ENCODE measurements at regions not wholly inside any gene's neighbourhood (a gene's known extent, or its start where the extent isn't known, plus 50 kb on each side); places are given as distances from the start of the nearest gene placed in this dataset.

DNA sequence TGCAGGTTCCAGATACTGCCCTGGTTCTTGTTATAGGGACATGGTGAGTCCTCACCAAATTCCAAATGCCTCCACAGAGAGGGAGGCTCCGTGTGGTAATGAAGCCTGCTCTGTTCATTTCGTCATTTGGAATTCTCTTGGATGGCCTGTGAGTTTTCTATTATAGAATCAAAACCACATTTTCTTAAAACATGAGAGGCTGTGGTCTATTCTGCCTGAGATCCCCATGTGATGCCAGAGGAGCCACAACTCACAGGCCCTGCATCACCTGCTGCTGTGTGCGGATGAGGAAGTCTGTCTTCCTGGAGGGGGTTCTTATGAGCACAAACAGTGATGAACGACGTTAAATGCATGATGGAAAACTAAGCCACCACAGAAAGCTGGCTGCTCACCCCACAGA is 264.4 kb downstream of the UQCRFS1 start:
- no peaks in the 10 kb centered on the region for H3K4me1 Mint-ChIP-seq (ENCODE audit: low read depth)
- H3K27me3 Mint-ChIP-seq (ENCODE audit: low read depth) = no peaks in the 10 kb centered on the region
- no peaks in the 10 kb centered on the region for H3K36me3 Mint-ChIP-seq (ENCODE audit: low read depth)
- H3K27ac Mint-ChIP-seq = no peak overlapping the region
- H3K4me3 Mint-ChIP-seq = no peak overlapping the region
- no peaks in the 10 kb centered on the region for H3K9me3 Mint-ChIP-seq

DNA sequence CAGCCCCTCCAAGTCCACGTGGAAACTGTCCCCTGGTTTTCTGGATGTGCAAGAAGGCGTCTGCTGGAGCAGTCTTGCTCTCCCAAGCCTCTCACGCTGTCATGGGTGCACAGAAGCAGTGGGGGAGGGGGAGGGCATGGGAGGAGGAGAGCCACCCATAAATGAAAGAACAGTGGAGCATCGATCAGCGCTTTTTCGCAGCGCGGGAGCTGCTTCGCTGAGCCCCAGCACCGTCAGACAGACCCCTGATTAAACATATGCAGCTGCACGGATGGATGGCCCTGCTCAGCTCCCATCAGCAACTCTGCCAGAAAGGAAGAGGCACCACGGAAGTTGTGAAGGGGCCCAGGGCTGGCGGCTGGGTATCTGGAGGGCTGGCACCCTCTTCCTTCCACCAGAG is 264.9 kb downstream of the UQCRFS1 start:
- H3K27ac Mint-ChIP-seq = no peak overlapping the region

DNA sequence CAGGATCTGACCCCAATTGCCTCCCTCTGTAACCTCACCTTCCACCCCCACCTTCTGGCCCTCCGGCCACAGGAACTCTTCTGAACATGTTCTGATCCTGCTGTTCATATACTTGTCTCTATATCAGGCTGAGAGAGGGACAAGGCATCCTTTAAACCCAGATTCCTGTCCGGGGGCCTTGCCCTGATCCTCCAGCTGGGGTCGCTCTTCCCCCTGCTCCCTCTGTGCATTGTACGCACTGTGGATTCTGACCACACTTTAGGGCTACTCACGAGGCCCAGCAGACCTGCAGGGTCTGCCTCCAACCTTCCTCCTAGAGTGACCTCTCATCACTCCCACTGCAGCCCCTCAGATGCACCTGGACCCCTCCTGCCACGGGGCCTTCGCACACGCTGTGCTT is 269.3 kb downstream of the UQCRFS1 start:
- no peak overlapping the region for H3K27ac Mint-ChIP-seq
- H3K9me3 Mint-ChIP-seq = no peaks in the 10 kb centered on the region
- no peaks in the 10 kb centered on the region for H3K4me1 Mint-ChIP-seq (ENCODE audit: low read depth)
- no peaks in the 10 kb centered on the region for H3K27me3 Mint-ChIP-seq (ENCODE audit: low read depth)
- no peak overlapping the region for H3K4me3 Mint-ChIP-seq
- H3K36me3 Mint-ChIP-seq (ENCODE audit: low read depth) = no peaks in the 10 kb centered on the region

More for the DNA sequence above, 264.9 kb downstream of the UQCRFS1 start:
- H3K4me3 Mint-ChIP-seq = no peak overlapping the region
- H3K4me1 Mint-ChIP-seq (ENCODE audit: low read depth) = no peaks in the 10 kb centered on the region
- H3K27me3 Mint-ChIP-seq (ENCODE audit: low read depth) = no peaks in the 10 kb centered on the region
- no peaks in the 10 kb centered on the region for H3K36me3 Mint-ChIP-seq (ENCODE audit: low read depth)
- H3K9me3 Mint-ChIP-seq = no peaks in the 10 kb centered on the region

GRCh38 chr19:28941833-28942232 is 271.1 kb downstream of the UQCRFS1 start:
- Mint-ChIP-seq H3K27me3 (ENCODE audit: low read depth) (no peaks in the 10 kb centered on the region), H3K36me3 (ENCODE audit: low read depth) (no peaks in the 10 kb centered on the region), H3K9me3 (no peaks in the 10 kb centered on the region), H3K27ac (no peak overlapping the region), H3K4me1 (ENCODE audit: low read depth) (no peaks in the 10 kb centered on the region), H3K4me3 (no peak overlapping the region)

- no peaks in the 10 kb centered on the region for H3K4me1 Mint-ChIP-seq (ENCODE audit: low read depth)
- no peak overlapping the region for H3K4me3 Mint-ChIP-seq
- H3K36me3 Mint-ChIP-seq (ENCODE audit: low read depth) = no peaks in the 10 kb centered on the region
- no peak overlapping the region for H3K27ac Mint-ChIP-seq
- H3K27me3 Mint-ChIP-seq (ENCODE audit: low read depth) = no peaks in the 10 kb centered on the region
- no peaks in the 10 kb centered on the region for H3K9me3 Mint-ChIP-seq
These were observed 272.0 kb downstream of the UQCRFS1 start for GRCh38 chr19:28940751-28941500.

GRCh38 chr19:28939236-28939635 is 273.7 kb downstream of the UQCRFS1 start:
- Mint-ChIP-seq H3K27me3 (ENCODE audit: low read depth) (no peaks in the 10 kb centered on the region), H3K27ac (no peak overlapping the region), H3K4me3 (no peak overlapping the region), H3K4me1 (ENCODE audit: low read depth) (no peaks in the 10 kb centered on the region), H3K9me3 (no peaks in the 10 kb centered on the region), H3K36me3 (ENCODE audit: low read depth) (no peaks in the 10 kb centered on the region)

DNA sequence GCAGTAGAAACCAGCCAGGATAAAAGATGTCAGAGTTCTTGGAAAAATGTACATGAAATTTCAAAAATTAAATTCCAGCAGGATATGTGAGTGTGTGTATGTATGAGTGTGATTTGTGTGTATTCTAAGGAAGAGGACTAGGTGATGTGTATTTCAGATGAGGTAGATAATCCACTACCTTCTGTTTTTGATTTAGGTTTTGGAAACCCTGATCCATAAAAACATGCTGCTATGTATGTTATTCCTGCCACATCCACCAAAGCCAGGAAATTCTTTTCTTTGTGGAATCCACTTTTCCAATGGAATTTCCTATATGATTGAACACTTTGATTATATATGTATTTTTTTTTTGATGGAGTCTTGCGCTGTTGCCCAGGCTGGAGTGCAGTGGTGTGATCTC is 276.9 kb downstream of the UQCRFS1 start:
- Mint-ChIP-seq H3K4me1 (ENCODE audit: low read depth) (no peaks in the 10 kb centered on the region), H3K9me3 (no peaks in the 10 kb centered on the region), H3K27ac (no peak overlapping the region), H3K27me3 (ENCODE audit: low read depth) (no peaks in the 10 kb centered on the region), H3K4me3 (no peak overlapping the region), H3K36me3 (ENCODE audit: low read depth) (no peaks in the 10 kb centered on the region)

GRCh38 chr19:28934631-28935030 is 278.3 kb downstream of the UQCRFS1 start:
- H3K4me3 Mint-ChIP-seq = no peak overlapping the region
- H3K27ac Mint-ChIP-seq = no peak overlapping the region
- no peaks in the 10 kb centered on the region for H3K4me1 Mint-ChIP-seq (ENCODE audit: low read depth)
- H3K27me3 Mint-ChIP-seq (ENCODE audit: low read depth) = no peaks in the 10 kb centered on the region
- H3K36me3 Mint-ChIP-seq (ENCODE audit: low read depth) = no peaks in the 10 kb centered on the region
- no peaks in the 10 kb centered on the region for H3K9me3 Mint-ChIP-seq

DNA sequence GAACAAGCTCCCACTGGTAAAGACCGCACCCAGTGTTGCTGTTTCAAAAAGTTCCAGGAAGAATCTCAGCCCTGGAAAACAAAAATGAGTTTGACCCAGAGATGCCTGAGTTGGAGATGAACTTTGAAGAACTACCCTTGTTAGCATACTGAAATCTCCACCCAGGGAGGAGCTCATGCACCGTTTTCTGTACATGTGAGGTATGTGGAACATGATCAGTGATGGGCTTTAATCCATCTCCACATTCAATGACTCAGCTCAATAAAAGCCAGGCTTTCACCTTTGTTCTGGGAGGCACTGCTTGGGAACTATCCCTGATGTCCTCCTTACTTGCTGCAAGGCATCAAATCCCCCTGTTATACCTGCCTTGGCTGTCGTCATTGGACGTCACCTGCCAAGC is 279.9 kb downstream of the UQCRFS1 start:
- no peaks in the 10 kb centered on the region for H3K27me3 Mint-ChIP-seq (ENCODE audit: low read depth)
- H3K4me3 Mint-ChIP-seq = no peak overlapping the region
- no peaks in the 10 kb centered on the region for H3K9me3 Mint-ChIP-seq
- H3K27ac Mint-ChIP-seq = no peak overlapping the region
- H3K4me1 Mint-ChIP-seq (ENCODE audit: low read depth) = no peaks in the 10 kb centered on the region
- H3K36me3 Mint-ChIP-seq (ENCODE audit: low read depth) = no peaks in the 10 kb centered on the region

DNA sequence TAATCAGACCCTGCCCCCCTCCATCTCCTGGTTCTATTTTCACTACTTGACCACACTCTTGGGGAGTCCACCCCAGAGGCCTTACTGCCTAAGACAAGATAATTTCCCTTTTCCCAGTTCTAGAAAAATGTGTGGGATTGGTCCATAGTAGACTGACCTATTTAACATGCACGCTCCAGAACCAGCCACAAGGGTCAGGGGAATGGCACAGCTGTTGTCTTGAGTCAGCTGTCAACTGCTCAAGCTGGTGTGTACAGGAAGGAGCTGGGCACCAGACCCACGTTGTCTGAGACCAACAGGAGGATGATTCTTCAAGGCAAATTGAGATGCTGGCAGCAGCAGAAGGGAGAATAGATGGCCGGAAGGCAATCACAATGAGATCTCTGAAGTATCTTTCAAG is 280.5 kb downstream of the UQCRFS1 start:
- H3K27me3 Mint-ChIP-seq (ENCODE audit: low read depth) = no peaks in the 10 kb centered on the region
- no peaks in the 10 kb centered on the region for H3K36me3 Mint-ChIP-seq (ENCODE audit: low read depth)
- H3K9me3 Mint-ChIP-seq = no peaks in the 10 kb centered on the region
- H3K27ac Mint-ChIP-seq = no peak overlapping the region
- no peak overlapping the region for H3K4me3 Mint-ChIP-seq
- no peaks in the 10 kb centered on the region for H3K4me1 Mint-ChIP-seq (ENCODE audit: low read depth)

DNA sequence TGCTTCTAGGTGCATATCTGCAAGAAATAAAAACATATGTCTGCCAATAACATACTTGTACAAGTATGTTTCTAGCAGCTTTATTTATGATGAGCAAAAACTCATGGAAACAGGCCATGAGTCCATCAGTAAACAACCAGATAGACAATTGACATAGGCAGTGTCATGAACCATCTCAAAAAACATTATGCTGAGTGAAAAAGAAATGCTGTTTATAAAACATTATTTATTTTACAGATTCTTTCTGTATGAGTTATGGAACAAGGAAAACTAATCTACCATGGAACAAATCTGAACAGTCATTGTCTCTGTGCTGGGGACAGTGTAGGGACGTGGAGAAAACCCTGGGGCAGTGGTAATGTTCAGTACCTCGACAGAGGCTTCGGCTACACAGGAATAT is 283.9 kb downstream of the UQCRFS1 start:
- Mint-ChIP-seq H3K4me3 (no peak overlapping the region), H3K27ac (no peak overlapping the region), H3K9me3 (no peaks in the 10 kb centered on the region), H3K4me1 (ENCODE audit: low read depth) (no peaks in the 10 kb centered on the region), H3K36me3 (ENCODE audit: low read depth) (no peaks in the 10 kb centered on the region), H3K27me3 (ENCODE audit: low read depth) (no peaks in the 10 kb centered on the region)

DNA sequence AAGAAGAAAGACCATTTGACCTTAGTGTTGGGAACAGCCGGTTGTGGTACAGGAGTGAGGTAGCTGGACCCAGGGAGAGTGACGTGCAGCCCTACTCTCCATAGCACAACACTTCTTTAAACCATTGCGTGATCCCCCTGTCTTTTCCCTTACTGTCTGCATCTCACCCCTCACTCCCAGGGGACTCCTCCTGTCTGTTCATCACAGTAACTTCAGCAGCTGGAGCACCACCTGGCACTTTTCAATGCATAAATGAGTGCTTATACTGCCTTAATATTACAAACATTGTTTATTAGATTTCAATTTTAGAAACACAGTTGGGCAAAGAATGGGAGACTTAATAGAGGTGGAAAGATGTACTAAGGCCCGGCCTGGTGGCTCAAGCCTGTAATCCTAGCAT is 285.5 kb downstream of the UQCRFS1 start:
- H3K4me3 Mint-ChIP-seq = no peak overlapping the region

GRCh38 chr19:28920269-28921066 is 292.5 kb downstream of the UQCRFS1 start:
- Mint-ChIP-seq H3K27me3 (ENCODE audit: low read depth) (no peaks in the 10 kb centered on the region), H3K4me3 (no peak overlapping the region), H3K36me3 (ENCODE audit: low read depth) (no peaks in the 10 kb centered on the region), H3K9me3 (no peaks in the 10 kb centered on the region), H3K27ac (no peak overlapping the region), H3K4me1 (ENCODE audit: low read depth) (no peaks in the 10 kb centered on the region)

More for the DNA sequence above, 285.5 kb downstream of the UQCRFS1 start:
- no peak overlapping the region for H3K27ac Mint-ChIP-seq
- H3K9me3 Mint-ChIP-seq = no peaks in the 10 kb centered on the region
- no peaks in the 10 kb centered on the region for H3K27me3 Mint-ChIP-seq (ENCODE audit: low read depth)
- H3K36me3 Mint-ChIP-seq (ENCODE audit: low read depth) = no peaks in the 10 kb centered on the region
- H3K4me1 Mint-ChIP-seq (ENCODE audit: low read depth) = no peaks in the 10 kb centered on the region

GRCh38 chr19:28917621-28918020 is 295.3 kb downstream of the UQCRFS1 start:
- Mint-ChIP-seq H3K4me1 (ENCODE audit: low read depth) (no peaks in the 10 kb centered on the region), H3K4me3 (no peak overlapping the region), H3K36me3 (ENCODE audit: low read depth) (no peaks in the 10 kb centered on the region), H3K9me3 (no peaks in the 10 kb centered on the region), H3K27me3 (ENCODE audit: low read depth) (no peaks in the 10 kb centered on the region), H3K27ac (no peak overlapping the region)

DNA sequence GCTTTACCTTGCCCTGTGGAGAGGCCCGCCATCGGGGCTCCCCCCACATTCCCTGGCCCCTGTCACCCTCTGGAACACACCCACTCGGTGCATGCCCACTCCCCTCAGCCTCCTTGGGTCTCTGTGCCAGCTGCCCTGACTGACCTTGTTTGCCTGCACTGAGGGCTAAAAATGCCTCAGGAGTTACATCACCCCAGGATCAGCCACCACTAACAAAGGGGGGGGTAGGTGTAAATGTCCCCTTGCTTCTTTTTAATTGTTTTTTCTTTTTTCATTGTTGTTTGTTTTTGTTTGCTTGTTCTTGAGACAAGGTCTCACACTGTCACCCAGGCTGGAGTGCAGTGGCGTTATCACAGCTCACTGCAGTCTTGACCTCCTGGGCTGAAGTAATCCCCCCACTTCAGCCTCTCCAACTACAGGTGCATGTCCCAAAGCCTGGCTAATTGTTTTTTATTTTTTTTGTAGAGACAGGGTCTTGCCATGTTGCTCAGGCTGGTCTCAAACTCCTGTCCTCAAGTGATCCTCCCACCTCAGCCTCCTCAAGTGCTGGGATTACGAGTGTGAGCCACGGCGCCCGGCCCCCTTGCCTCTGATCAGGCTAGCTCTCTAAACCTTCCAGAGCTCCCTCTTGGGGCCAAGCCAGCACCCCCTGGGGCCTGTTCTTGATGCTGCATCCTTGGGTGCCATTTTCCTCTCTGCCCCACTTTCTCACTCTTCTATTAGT is 297.1 kb downstream of the UQCRFS1 start:
- Mint-ChIP-seq H3K36me3 (ENCODE audit: low read depth) (no peaks in the 10 kb centered on the region), H3K9me3 (no peaks in the 10 kb centered on the region), H3K27ac (no peak overlapping the region), H3K4me3 (no peak overlapping the region), H3K4me1 (ENCODE audit: low read depth) (no peaks in the 10 kb centered on the region), H3K27me3 (ENCODE audit: low read depth) (no peaks in the 10 kb centered on the region)
